ENCODE measurements at regions not wholly inside any gene's neighbourhood (a gene's known extent, or its start where the extent isn't known, plus 50 kb on each side); places are given as distances from the start of the nearest gene placed in this dataset.

- TF ChIP-seq CTCF (conservative IDR thresholded peaks at IDR 0.05; ENCODE audit: low read depth in 2 of 2) (no peak), EZH2 (IDR thresholded peaks at IDR 0.05; ENCODE audit: low read depth, unreplicated experiment) (no peak), POLR2AphosphoS5 (IDR thresholded peaks at IDR 0.05; ENCODE audit: low read depth) (no peak)
Measured at GRCh38 chr1:228969953-228970800, 234.9 kb downstream of the RHOU start.

Data from GM23338 (cell line).